Neuronal stem cell (in vitro differentiated cells): ENCODE measurements at regions not wholly inside any gene's neighbourhood (a gene's known extent, or its start where the extent isn't known, plus 50 kb on each side); places are given as distances from the start of the nearest gene placed in this dataset.
"Not testable (repeated sequence)": the region's sequence is repeated elsewhere in the genome, so short reads cannot be mapped to it uniquely, and the experiment has no call there.

Experiments used
- DNase-seq: peaks from one replicate; pipeline ENCODE4 v3.0.0-alpha.2; 2013; ENCODE audit warnings: low spot score
- H2AFZ ChIP-seq: one replicate; pipeline ENCODE4 v1.6.1; 2013; ENCODE audit warnings: mild to moderate bottlenecking, low read length, inconsistent platforms
- H2AK5ac ChIP-seq: 2 replicates; pipeline ENCODE4 v1.6.1; 2013; ENCODE audit warnings: low read depth, mild to moderate bottlenecking, inconsistent platforms, low read length, moderate library complexity, mixed read lengths
- H2BK120ac ChIP-seq: 2 replicates; pipeline ENCODE4 v1.6.1; 2013; ENCODE audit warnings: low read depth, mild to moderate bottlenecking, inconsistent platforms, low read length, moderate library complexity, mixed read lengths
- H2BK12ac ChIP-seq: one replicate; pipeline ENCODE4 v1.6.1; 2013; ENCODE audit warnings: low read length, inconsistent platforms
- H2BK15ac ChIP-seq: 2 replicates; pipeline ENCODE4 v1.6.1; 2013; ENCODE audit warnings: mild to moderate bottlenecking, low read length, inconsistent platforms, mixed read lengths
- H2BK5ac ChIP-seq: one replicate; pipeline ENCODE4 v1.6.1; 2013; ENCODE audit warnings: inconsistent platforms, mild to moderate bottlenecking, low read length, moderate library complexity
- H3K14ac ChIP-seq: one replicate; pipeline ENCODE4 v1.6.1; 2013; ENCODE audit warnings: low read length, inconsistent platforms
- H3K18ac ChIP-seq: 2 replicates; pipeline ENCODE4 v1.6.1; 2013; ENCODE audit warnings: low read length, inconsistent platforms
- H3K23ac ChIP-seq: 2 replicates; pipeline ENCODE4 v1.6.1; 2013; ENCODE audit warnings: low read depth, mild to moderate bottlenecking, mixed read lengths, low read length, inconsistent platforms; ENCODE audit not compliant: poor library complexity
- H3K27ac ChIP-seq: replicated peaks from 3 replicates; pipeline ENCODE4 v1.5.1; 2013; ENCODE audit warnings: low read length, inconsistent platforms
- H3K27me3 ChIP-seq, 3 experiments: 2 replicates each; pipeline ENCODE4 v1.6.1; 2013; ENCODE audit warnings: low read length in 3 of 3, mild to moderate bottlenecking in 2 of 3, inconsistent platforms in 1 of 3, low read depth in 1 of 3, mixed read lengths in 1 of 3, moderate library complexity in 1 of 3; ENCODE audit not compliant: control insufficient read depth in 3 of 3, insufficient read depth in 3 of 3
- H3K36me3 ChIP-seq, 2 donors: replicated peaks in 1 of 2; 2 replicates each; pipeline ENCODE4 v1.6.1; 2013; ENCODE audit warnings: low read length in 2 of 2; ENCODE audit not compliant: control insufficient read depth in 2 of 2, insufficient read depth in 2 of 2
- H3K4ac ChIP-seq: 2 replicates; pipeline ENCODE4 v1.6.1; 2013; ENCODE audit warnings: inconsistent platforms, mild to moderate bottlenecking, low read length, moderate library complexity
- H3K4me1 ChIP-seq, 2 donors: 1 replicate in 1 of 2; 2 replicates in 1 of 2; pipeline ENCODE4 v1.6.1; 2013; ENCODE audit warnings: low read length in 2 of 2, low read depth in 1 of 2; ENCODE audit not compliant: control insufficient read depth in 2 of 2, insufficient read depth in 1 of 2
- H3K4me2 ChIP-seq: one replicate; pipeline ENCODE4 v1.6.1; 2013; ENCODE audit warnings: mild to moderate bottlenecking, low read length, inconsistent platforms; ENCODE audit not compliant: insufficient read depth, poor library complexity, severe bottlenecking
- H3K4me3 ChIP-seq, 2 donors: 2 replicates each; pipeline ENCODE4 v1.5.1; 2013; ENCODE audit warnings: low read length in 2 of 2, mild to moderate bottlenecking in 2 of 2, inconsistent platforms in 1 of 2, moderate library complexity in 1 of 2
- H3K79me1 ChIP-seq: one replicate; pipeline ENCODE4 v1.6.1; 2013; ENCODE audit warnings: low read depth, mild to moderate bottlenecking, inconsistent platforms, low read length, moderate library complexity
- H3K9ac ChIP-seq: one replicate; pipeline ENCODE4 v1.6.1; 2013; ENCODE audit warnings: mild to moderate bottlenecking, low read depth, low read length, inconsistent platforms; ENCODE audit not compliant: poor library complexity
- H3K9me3 ChIP-seq, 2 donors: replicated peaks in 1 of 2; 2 replicates each; pipeline versions ENCODE3 to v1.6.1; 2013; ENCODE audit warnings: low read length in 2 of 2, mild to moderate bottlenecking in 2 of 2, inconsistent platforms in 1 of 2, low read depth in 1 of 2, mixed read lengths in 1 of 2, moderate library complexity in 1 of 2; ENCODE audit not compliant: control insufficient read depth in 2 of 2, insufficient read depth in 1 of 2
- H4K8ac ChIP-seq: one replicate; pipeline ENCODE4 v1.6.1; 2013; ENCODE audit warnings: low read depth, mild to moderate bottlenecking, inconsistent platforms, low read length, moderate library complexity
- H4K91ac ChIP-seq: one replicate; pipeline ENCODE4 v1.6.1; 2013; ENCODE audit warnings: low read length, low read depth, mild to moderate bottlenecking, inconsistent platforms; ENCODE audit not compliant: poor library complexity
- WGBS, 2 donors: extraction: QIAGEN DNeasy Blood & Tissue Kit; methylation state at CpG; one replicate each; pipeline ENCODE4 v1.1.7; 2013; ENCODE audit warnings: missing lambda C conversion rate in 2 of 2, mixed read lengths in 1 of 2; ENCODE audit not compliant: insufficient read length in 2 of 2, insufficient replicate concordance in 1 of 2; ENCODE audit errors: extremely low coverage in 2 of 2; 5-methylcytosine and 5-hydroxymethylcytosine counted together

DNA sequence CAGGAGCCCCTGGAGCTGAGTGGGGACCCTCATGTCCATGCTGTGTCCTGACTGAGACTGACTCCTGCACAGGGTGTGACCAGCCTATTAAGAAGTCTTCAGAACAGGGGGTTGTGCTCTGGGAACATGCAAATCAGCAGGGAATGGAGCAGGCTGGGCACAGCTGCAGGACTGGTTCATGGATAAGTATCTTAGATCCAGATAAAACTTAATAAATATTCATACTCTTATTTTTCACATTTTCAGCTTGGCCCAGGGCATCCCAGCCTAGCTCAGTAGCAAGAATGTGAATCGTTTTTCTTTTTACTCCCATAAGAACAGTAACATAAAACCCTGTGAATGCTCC is 479.7 kb downstream of the RPIA start:
- not testable (repeated sequence) for H3K27me3 ChIP-seq, H4K91ac ChIP-seq

GRCh38 chr2:89177004-89177403 is 485.5 kb downstream of the RPIA start:
- H3K27ac ChIP-seq, H4K8ac ChIP-seq, H3K36me3 ChIP-seq, H2AFZ ChIP-seq, H3K4me1 ChIP-seq, H3K27me3 ChIP-seq, H2BK5ac ChIP-seq, H3K9ac ChIP-seq, H3K4me2 ChIP-seq, H4K91ac ChIP-seq, H3K18ac ChIP-seq, H3K14ac ChIP-seq, H2AK5ac ChIP-seq, H2BK12ac ChIP-seq, H3K4me3 ChIP-seq, H2BK120ac ChIP-seq, H3K9me3 ChIP-seq, DNase-seq, H2BK15ac ChIP-seq, H3K23ac ChIP-seq, H3K4ac ChIP-seq, H3K79me1 ChIP-seq: not testable (repeated sequence)

More for the DNA sequence above, 479.7 kb downstream of the RPIA start:
- not testable (repeated sequence) for H3K9me3 ChIP-seq, H3K4ac ChIP-seq, H2BK120ac ChIP-seq, H2BK15ac ChIP-seq, H3K27ac ChIP-seq, H3K4me3 ChIP-seq, H3K36me3 ChIP-seq, H3K4me1 ChIP-seq, H4K8ac ChIP-seq, DNase-seq, H2AK5ac ChIP-seq, H3K79me1 ChIP-seq, H2AFZ ChIP-seq, H3K14ac ChIP-seq, H3K4me2 ChIP-seq, H2BK12ac ChIP-seq, H3K9ac ChIP-seq, H3K18ac ChIP-seq, H3K23ac ChIP-seq, H2BK5ac ChIP-seq
- WGBS, 2 donors: no CpG with 5 or more reads among the region's 1 CpG

GRCh38 chr2:89182221-89182620 is 490.7 kb downstream of the RPIA start:
- H3K14ac ChIP-seq, H2BK12ac ChIP-seq, H3K27ac ChIP-seq, H3K4ac ChIP-seq, H3K18ac ChIP-seq, H3K4me1 ChIP-seq, H2BK5ac ChIP-seq, H4K8ac ChIP-seq, H3K23ac ChIP-seq, H3K9ac ChIP-seq, H3K4me3 ChIP-seq, H2BK120ac ChIP-seq, H2BK15ac ChIP-seq, H3K4me2 ChIP-seq, H2AK5ac ChIP-seq, DNase-seq, H3K36me3 ChIP-seq, H2AFZ ChIP-seq, H3K79me1 ChIP-seq, H3K9me3 ChIP-seq, H4K91ac ChIP-seq, H3K27me3 ChIP-seq: not testable (repeated sequence)
- WGBS, 2 donors: no CpG with 5 or more reads among the region's 4 CpGs

- not testable (repeated sequence) for H3K14ac ChIP-seq, H2AFZ ChIP-seq, H3K27ac ChIP-seq, H2BK120ac ChIP-seq, H3K27me3 ChIP-seq, H4K8ac ChIP-seq, H3K36me3 ChIP-seq, H2BK15ac ChIP-seq, H4K91ac ChIP-seq, H3K79me1 ChIP-seq, DNase-seq, H3K4me3 ChIP-seq, H3K4me2 ChIP-seq, H3K4me1 ChIP-seq, H3K4ac ChIP-seq, H3K9me3 ChIP-seq, H3K23ac ChIP-seq, H2AK5ac ChIP-seq, H2BK5ac ChIP-seq, H3K9ac ChIP-seq, H2BK12ac ChIP-seq, H3K18ac ChIP-seq
- WGBS, 2 donors: no CpG with 5 or more reads among the region's 1 CpG
Observed at GRCh38 chr2:89184746-89185145, 493.3 kb downstream of the RPIA start.
